ENCODE measurements at regions not wholly inside any gene's neighbourhood (a gene's known extent, or its start where the extent isn't known, plus 50 kb on each side); places are given as distances from the start of the nearest gene placed in this dataset.

DNA sequence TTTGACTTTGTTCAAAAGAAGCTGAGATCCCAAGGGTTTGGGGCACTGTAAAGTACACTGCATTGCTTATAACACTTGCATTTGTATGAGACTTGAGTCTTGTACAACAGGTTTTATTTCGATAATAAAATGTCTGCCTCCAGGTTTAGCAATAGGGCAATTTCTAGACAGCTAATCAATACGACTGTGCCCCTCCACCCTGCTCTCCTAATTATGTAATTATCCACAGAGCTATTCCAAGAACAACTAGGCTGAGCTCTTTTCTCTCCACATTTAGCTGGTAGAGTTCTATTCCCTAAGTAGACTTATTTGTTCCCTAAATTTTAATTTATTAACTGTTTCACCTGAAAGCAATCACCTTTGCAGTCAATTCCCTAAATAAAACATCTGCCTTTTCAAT is 52.9 kb upstream of the LINC00305 start:
- Histone ChIP-seq H3K4me3 (ENCODE audit: low read depth in 1 of 2, low read length in 2 of 2) (no peak overlapping the region), H3K36me3 (ENCODE audit: control insufficient read depth in 1 of 2, insufficient read depth in 2 of 2, low read length in 2 of 2) (no peaks in the 10 kb centered on the region), H3K9ac (ENCODE audit: low read depth in 1 of 2, low read length in 2 of 2) (no peak overlapping the region), H3K27me3 (ENCODE audit: control insufficient read depth in 1 of 2, insufficient read depth in 2 of 2, low read length in 2 of 2) (no peaks in the 10 kb centered on the region), H3K27ac (ENCODE audit: low read depth, low read length) (no peak overlapping the region), H3K4me1 (ENCODE audit: control insufficient read depth in 1 of 2, insufficient read depth in 2 of 2, low read length in 2 of 2) (no peaks in the 10 kb centered on the region), H3K9me3 (ENCODE audit: control insufficient read depth in 1 of 2, low read length in 2 of 2) (no peaks in the 10 kb centered on the region)

DNA sequence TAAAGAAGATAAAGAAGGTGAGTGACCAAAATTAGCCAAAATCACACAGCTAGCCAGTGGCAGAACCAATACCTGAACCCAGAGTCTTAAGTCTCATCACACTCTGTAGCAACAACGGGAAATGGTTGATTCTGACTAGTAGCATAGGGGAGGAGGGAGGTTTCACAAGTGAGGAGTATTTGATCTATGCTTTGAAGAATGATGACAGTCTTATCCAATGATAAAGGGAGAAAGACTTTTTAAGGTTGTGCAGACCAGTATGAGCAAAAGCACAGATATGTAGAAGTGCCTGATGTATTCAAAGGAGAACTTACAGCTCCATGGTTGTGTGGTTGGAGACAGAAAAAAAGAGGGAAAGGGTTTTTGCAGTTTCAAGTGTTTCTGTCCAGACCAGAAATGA is 50.7 kb upstream of the LINC00305 start:
- H3K27me3 ChIP-seq (ENCODE audit: control insufficient read depth in 1 of 2, insufficient read depth in 2 of 2, low read length in 2 of 2): no peaks in the 10 kb centered on the region
- no peaks in the 10 kb centered on the region for H3K9me3 ChIP-seq (ENCODE audit: control insufficient read depth in 1 of 2, low read length in 2 of 2)
- H3K4me1 ChIP-seq (ENCODE audit: control insufficient read depth in 1 of 2, insufficient read depth in 2 of 2, low read length in 2 of 2): no peaks in the 10 kb centered on the region
- H3K27ac ChIP-seq (ENCODE audit: low read depth, low read length): no peak overlapping the region
- no peak overlapping the region for H3K4me3 ChIP-seq (ENCODE audit: low read depth in 1 of 2, low read length in 2 of 2)
- no peak overlapping the region for H3K9ac ChIP-seq (ENCODE audit: low read depth in 1 of 2, low read length in 2 of 2)
- no peaks in the 10 kb centered on the region for H3K36me3 ChIP-seq (ENCODE audit: control insufficient read depth in 1 of 2, insufficient read depth in 2 of 2, low read length in 2 of 2)

Measured in duodenal mucosa (tissue), 2 donors.